Nephron (organoid): ENCODE measurements at regions not wholly inside any gene's neighbourhood (a gene's known extent, or its start where the extent isn't known, plus 50 kb on each side); places are given as distances from the start of the nearest gene placed in this dataset.

ENCODE experiments used
- H3K27ac Mint-ChIP-seq, 3 experiments: 2 replicates each; pipeline ENCODE4 v1.8.0; 2020; ENCODE audit warnings: mixed read lengths in 3 of 3, mild to moderate bottlenecking in 2 of 3, moderate library complexity in 1 of 3
- H3K27me3 Mint-ChIP-seq: 2 replicates; pipeline ENCODE4 v1.8.0; 2021; ENCODE audit warnings: low read depth, mild to moderate bottlenecking, moderate library complexity, mixed read lengths
- H3K36me3 Mint-ChIP-seq: 2 replicates; pipeline ENCODE4 v1.8.0; 2020; ENCODE audit warnings: low read depth, mixed read lengths
- H3K4me1 Mint-ChIP-seq: 2 replicates; pipeline ENCODE4 v1.8.0; 2020; ENCODE audit warnings: mixed read lengths
- H3K4me3 Mint-ChIP-seq, 3 experiments: 2 replicates each; pipeline ENCODE4 v1.8.0; 2020; ENCODE audit warnings: mild to moderate bottlenecking in 3 of 3, mixed read lengths in 3 of 3, moderate library complexity in 2 of 3
- H3K9me3 Mint-ChIP-seq: 2 replicates; pipeline ENCODE4 v1.8.0; 2020; ENCODE audit warnings: mixed read lengths
- TF ChIP-seq, protein P1 (sequence below), 3 experiments: fragments of 200-600 bp; sonication (generic); IDR thresholded peaks; one replicate each; pipeline ENCODE4 v1.5.0; 2021; ENCODE audit warnings: antibody characterized with exemption in 3 of 3; ENCODE audit not compliant: unreplicated experiment in 3 of 3

DNA sequence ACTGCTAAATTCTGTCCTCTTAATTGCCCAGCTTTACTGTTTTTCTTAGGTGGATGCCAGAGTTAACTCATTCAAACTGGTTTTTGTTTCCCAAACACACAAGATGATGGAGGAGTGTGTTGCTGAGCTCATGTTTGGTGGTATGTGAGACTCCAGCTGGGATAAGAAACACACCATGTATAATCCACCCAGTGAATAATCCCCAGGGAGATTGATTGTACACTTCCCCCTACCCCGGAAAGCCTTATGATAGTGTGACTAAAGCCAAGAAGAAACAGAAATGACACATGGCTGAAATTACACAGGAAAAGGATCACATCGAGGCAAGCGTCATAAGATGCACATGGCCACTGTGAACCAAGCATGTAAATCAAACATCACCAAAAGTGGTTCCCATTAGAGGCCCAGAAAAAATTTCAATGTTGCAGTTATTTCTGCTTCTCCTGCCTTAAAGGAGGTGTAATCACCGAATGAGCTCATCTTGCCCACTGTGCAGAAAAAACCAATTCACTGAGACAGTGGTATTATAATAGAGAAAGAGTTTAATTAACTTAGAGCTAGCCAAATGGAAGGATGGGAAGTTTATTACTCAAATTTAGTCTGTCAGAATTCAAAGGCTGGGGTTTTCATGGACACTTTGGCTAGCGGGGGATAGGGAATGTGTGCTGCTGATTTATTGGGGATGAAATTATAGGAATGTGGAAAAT lies 56.7 kb upstream of the MAGI1 start:
- peaks cover 9% of the 10 kb centered on the region for H3K4me1 Mint-ChIP-seq
- no peak overlapping the region for H3K27ac Mint-ChIP-seq
- peaks cover 11% of the 10 kb centered on the region for H3K9me3 Mint-ChIP-seq
- H3K36me3 Mint-ChIP-seq: peaks cover 4% of the 10 kb centered on the region
- H3K4me3 Mint-ChIP-seq: no peak overlapping the region
- TF ChIP-seq, protein P1, sequence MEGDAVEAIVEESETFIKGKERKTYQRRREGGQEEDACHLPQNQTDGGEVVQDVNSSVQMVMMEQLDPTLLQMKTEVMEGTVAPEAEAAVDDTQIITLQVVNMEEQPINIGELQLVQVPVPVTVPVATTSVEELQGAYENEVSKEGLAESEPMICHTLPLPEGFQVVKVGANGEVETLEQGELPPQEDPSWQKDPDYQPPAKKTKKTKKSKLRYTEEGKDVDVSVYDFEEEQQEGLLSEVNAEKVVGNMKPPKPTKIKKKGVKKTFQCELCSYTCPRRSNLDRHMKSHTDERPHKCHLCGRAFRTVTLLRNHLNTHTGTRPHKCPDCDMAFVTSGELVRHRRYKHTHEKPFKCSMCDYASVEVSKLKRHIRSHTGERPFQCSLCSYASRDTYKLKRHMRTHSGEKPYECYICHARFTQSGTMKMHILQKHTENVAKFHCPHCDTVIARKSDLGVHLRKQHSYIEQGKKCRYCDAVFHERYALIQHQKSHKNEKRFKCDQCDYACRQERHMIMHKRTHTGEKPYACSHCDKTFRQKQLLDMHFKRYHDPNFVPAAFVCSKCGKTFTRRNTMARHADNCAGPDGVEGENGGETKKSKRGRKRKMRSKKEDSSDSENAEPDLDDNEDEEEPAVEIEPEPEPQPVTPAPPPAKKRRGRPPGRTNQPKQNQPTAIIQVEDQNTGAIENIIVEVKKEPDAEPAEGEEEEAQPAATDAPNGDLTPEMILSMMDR (IDR thresholded peaks at IDR 0.05; ENCODE audit: unreplicated experiment in 3 of 3): no peak
- H3K27me3 Mint-ChIP-seq: peaks cover 20% of the 10 kb centered on the region

DNA sequence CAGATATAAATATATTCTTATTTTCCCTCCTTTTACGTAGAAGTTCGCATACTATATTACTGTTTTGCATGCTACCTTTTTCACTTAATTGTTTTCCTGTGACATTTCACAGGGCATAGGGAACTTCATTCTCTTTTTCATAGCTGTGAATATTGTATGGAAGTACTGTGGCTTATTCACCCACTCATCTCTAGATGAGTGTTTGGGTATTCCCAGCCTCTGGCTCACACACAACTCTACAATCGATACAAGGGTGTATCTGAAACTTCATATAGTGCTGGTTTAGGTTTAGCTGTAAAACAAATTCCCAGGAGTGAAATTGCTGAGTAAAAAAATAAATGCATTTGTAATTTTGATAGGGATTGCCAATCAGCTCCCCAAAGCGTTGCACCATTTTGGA lies 55.3 kb upstream of the MAGI1 start:
- TF ChIP-seq, protein P1 (IDR thresholded peaks at IDR 0.05; ENCODE audit: unreplicated experiment in 3 of 3): no peak
- H3K36me3 Mint-ChIP-seq: peaks cover 4% of the 10 kb centered on the region
- H3K4me1 Mint-ChIP-seq: peaks cover 9% of the 10 kb centered on the region
- no peak overlapping the region for H3K27ac Mint-ChIP-seq
- H3K4me3 Mint-ChIP-seq: no peak overlapping the region
- H3K9me3 Mint-ChIP-seq: peaks cover 11% of the 10 kb centered on the region
- H3K27me3 Mint-ChIP-seq: peaks cover 20% of the 10 kb centered on the region

DNA sequence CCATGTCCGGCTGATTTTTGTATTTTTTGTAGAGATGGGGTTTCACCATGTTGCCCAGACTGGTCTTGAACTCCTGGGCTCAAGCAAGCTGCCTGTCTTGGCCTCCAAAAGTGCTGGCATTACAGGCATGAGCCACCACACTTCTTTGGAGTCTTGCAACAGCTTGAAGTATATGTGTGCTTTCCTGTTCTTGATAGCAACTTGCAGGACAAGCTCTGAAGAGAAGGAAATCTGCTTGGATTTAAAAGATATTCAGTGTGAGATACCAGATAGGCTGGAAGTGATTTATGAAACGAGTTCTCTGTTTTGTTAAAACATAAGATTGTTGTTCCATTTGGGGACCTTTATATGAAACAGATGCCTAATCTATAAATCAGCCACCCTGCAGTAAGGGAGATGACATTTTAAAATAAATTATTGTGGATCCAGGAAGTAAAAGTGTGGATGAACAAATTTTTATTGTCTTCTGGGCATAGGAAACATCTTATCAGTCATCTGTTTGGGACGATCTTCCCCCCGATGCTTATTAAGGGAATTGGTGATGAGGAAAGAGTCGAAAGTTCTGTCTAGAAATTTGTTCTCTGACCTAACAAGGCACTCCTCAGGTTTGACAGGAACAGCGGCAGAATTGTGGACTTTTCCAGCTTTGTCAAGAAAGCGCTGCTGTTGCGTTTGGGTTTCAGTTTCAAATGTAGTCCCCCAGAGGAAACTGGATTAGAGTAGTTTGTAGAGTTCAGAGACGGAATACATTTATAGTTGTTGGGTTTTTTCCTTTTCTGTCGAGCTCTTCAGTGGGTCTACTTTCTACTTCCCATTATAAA lies 53.7 kb upstream of the MAGI1 start:
- Mint-ChIP-seq H3K27me3 (peaks cover 14% of the 10 kb centered on the region), H3K4me3 (peak overlapping the region; percentile 32 to 63 (median 55)), H3K27ac (peak overlapping the region; percentile 29 to 60 (median 50)), H3K36me3 (peaks cover 4% of the 10 kb centered on the region), H3K4me1 (peaks cover 9% of the 10 kb centered on the region), H3K9me3 (peaks cover 11% of the 10 kb centered on the region)
- TF ChIP-seq, protein P1 (IDR thresholded peaks at IDR 0.05; ENCODE audit: unreplicated experiment in 3 of 3): no peak
